Activated naive CD4-positive, alpha-beta T cell treated with anti-CD3 and anti-CD28 coated beads, Interleukin-2, amount 50 U/mL, for 24 hours (primary cell): ENCODE measurements at regions not wholly inside any gene's neighbourhood (a gene's known extent, or its start where the extent isn't known, plus 50 kb on each side); places are given as distances from the start of the nearest gene placed in this dataset.
A peak's percentile ranks its signal among the peaks of the same experiment; 100 is the strongest.

Experiments
- H3K27ac Mint-ChIP-seq: one replicate; pipeline ENCODE4 v1.8.0; 2021; ENCODE audit warnings: mild to moderate bottlenecking, mixed read lengths
- H3K27me3 Mint-ChIP-seq: one replicate; pipeline ENCODE4 v1.8.0; 2021; ENCODE audit warnings: mixed read lengths
- H3K36me3 Mint-ChIP-seq: one replicate; pipeline ENCODE4 v1.8.0; 2021; ENCODE audit warnings: mixed read lengths
- H3K4me1 Mint-ChIP-seq: one replicate; pipeline ENCODE4 v1.8.0; 2021; ENCODE audit warnings: mixed read lengths
- H3K4me3 Mint-ChIP-seq: one replicate; pipeline ENCODE4 v1.8.0; 2021; ENCODE audit warnings: mild to moderate bottlenecking, mixed read lengths
- H3K9me3 Mint-ChIP-seq: one replicate; pipeline ENCODE4 v1.8.0; 2021; ENCODE audit warnings: mixed read lengths

DNA sequence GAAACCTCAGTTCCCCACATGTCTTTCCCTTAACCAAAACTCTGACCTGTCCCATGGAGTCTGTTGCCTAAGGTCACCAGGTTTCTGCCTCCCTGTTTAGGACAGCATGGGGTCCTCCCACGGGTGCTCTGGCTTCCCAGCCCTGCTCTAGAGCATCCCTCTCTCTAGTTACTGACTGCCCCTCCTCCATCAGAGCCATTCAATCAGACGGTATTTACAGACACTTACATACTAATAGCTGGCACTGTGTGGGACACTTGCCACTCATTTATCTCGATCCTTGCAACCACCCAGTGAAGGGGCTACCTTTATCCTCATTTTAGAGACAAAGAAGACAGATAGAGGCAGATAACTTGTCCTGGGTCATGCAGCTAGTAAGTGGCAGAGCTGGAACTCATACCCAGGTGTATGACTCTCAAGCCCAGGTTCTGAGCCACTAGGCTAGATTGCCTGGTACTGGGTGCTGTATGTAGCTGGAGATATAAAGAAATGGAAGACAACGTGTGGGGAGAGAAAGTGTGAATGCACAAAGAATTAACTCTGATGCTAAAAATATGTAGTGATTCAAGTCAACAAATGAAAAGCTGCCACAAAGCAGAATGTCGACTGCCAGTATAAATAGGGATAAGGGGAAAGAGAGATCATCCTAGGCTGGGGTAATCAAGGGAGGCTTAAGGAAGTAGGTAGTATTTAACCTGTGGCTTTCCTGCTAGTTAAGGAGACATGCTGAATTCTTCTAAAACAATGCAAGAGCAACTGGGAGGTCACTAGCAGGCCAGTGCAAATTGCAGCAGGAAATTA lies 52.5 kb upstream of the PDE8B start:
- no peaks in the 10 kb centered on the region for H3K9me3 Mint-ChIP-seq
- no peaks in the 10 kb centered on the region for H3K27me3 Mint-ChIP-seq
- H3K27ac Mint-ChIP-seq, result no peak overlapping the region
- no peak overlapping the region for H3K4me3 Mint-ChIP-seq
- H3K36me3 Mint-ChIP-seq, result no peaks in the 10 kb centered on the region
- H3K4me1 Mint-ChIP-seq, result peaks cover 40% of the 10 kb centered on the region

DNA sequence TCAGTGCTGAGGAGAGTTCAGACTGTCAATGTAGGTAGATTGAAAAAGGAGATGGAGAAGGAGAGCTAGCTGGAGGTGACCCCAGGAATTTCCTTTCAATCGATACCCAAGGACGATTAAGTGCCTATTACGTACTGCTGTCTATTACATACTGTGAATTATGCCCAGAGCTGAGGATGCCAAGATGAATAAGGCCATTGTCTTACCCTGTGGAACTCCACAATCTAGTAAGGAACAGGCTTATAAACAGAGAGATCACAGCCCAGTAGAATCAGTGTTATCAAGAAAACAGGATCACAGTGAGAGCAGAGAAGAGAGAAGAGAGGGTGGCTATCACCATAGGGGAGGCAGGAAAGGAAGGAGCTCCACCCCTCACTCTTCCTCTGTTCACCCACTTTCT lies 54.1 kb upstream of the PDE8B start:
- Mint-ChIP-seq H3K9me3 (no peaks in the 10 kb centered on the region), H3K4me1 (peaks cover 40% of the 10 kb centered on the region), H3K27me3 (no peaks in the 10 kb centered on the region), H3K4me3 (no peak overlapping the region), H3K36me3 (no peaks in the 10 kb centered on the region), H3K27ac (no peak overlapping the region)

GRCh38 chr5:77155179-77155785 lies 55.2 kb upstream of the PDE8B start:
- Mint-ChIP-seq H3K27ac (no peak overlapping the region), H3K36me3 (no peaks in the 10 kb centered on the region), H3K9me3 (no peaks in the 10 kb centered on the region), H3K4me1 (peaks cover 40% of the 10 kb centered on the region), H3K27me3 (no peaks in the 10 kb centered on the region), H3K4me3 (peak overlapping the region; percentile 64)

- peaks cover 34% of the 10 kb centered on the region for H3K4me1 Mint-ChIP-seq
- no peaks in the 10 kb centered on the region for H3K9me3 Mint-ChIP-seq
- no peaks in the 10 kb centered on the region for H3K36me3 Mint-ChIP-seq
- H3K27me3 Mint-ChIP-seq, result no peaks in the 10 kb centered on the region
- H3K27ac Mint-ChIP-seq, result no peak overlapping the region
- no peak overlapping the region for H3K4me3 Mint-ChIP-seq
Measured at GRCh38 chr5:77152441-77152840, 58.0 kb upstream of the PDE8B start.

DNA sequence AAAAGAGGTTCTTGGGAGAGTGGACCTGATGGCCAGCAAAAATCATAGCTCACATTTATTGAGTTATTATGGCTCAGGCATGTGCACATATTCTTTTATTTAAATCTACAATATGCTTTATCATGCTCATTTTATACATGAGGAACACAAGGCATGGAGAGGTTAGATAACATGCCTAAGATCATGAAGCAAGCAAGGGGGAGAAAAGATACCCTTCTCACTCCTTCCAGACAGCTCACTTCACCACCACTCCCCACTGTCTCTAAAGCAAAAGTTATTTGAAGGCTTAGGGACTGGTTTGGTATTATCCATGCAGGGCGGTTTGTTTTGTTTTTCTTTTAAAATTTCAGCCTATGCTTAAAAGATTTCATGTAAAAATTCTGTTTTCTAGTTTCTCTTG lies 59.0 kb upstream of the PDE8B start:
- Mint-ChIP-seq H3K4me1 (peaks cover 29% of the 10 kb centered on the region), H3K4me3 (no peak overlapping the region), H3K27ac (no peak overlapping the region), H3K27me3 (no peaks in the 10 kb centered on the region), H3K36me3 (no peaks in the 10 kb centered on the region), H3K9me3 (no peaks in the 10 kb centered on the region)

DNA sequence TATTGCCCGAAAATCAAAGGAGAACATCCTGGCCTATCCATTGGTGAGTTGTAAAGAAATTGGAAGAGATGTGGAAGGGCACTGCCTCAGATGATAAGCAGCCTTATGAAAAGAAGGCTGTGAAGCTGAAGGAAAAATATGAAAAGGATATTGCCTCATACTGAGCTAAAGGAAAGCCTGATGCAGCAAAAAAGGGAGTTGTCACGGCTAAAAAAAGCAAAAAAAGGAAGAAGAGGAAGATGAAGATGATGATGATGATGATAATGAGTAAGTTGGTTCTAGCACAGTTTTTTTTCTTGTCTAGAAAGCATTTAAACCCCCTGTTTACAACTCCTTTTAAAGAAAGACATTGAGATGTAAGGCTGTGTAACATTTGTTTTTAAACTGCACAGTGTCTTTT lies 59.8 kb upstream of the ZBED3 start:
- H3K27ac Mint-ChIP-seq, result no peak overlapping the region
- no peaks in the 10 kb centered on the region for H3K9me3 Mint-ChIP-seq
- H3K4me1 Mint-ChIP-seq, result peaks cover 21% of the 10 kb centered on the region
- H3K4me3 Mint-ChIP-seq, result no peak overlapping the region
- H3K36me3 Mint-ChIP-seq, result no peaks in the 10 kb centered on the region
- H3K27me3 Mint-ChIP-seq, result no peaks in the 10 kb centered on the region

- no peak overlapping the region for H3K4me3 Mint-ChIP-seq
- H3K27ac Mint-ChIP-seq, result peak overlapping the region; percentile 60
- no peaks in the 10 kb centered on the region for H3K27me3 Mint-ChIP-seq
Measured at GRCh38 chr5:77145666-77146065, 58.6 kb upstream of the ZBED3 start.

DNA sequence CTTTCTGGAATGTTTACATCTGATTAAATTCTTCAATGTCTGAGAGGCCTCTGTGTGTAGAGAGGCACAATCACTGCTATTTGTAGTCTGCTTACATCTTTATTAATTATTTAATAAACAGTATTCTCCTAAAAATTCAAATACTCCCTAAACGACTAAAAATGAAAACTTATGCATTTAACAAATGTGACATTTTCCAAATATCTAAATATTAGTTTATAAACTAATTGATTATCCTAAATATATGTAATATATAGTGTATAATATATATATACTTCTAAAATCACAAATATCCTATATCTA lies 57.7 kb upstream of the ZBED3 start:
- Mint-ChIP-seq H3K4me3 (no peak overlapping the region), H3K27ac (no peak overlapping the region), H3K27me3 (no peaks in the 10 kb centered on the region), H3K4me1 (peaks cover 21% of the 10 kb centered on the region), H3K9me3 (no peaks in the 10 kb centered on the region), H3K36me3 (no peaks in the 10 kb centered on the region)

More at GRCh38 chr5:77145666-77146065, 58.6 kb upstream of the ZBED3 start:
- Mint-ChIP-seq H3K36me3 (no peaks in the 10 kb centered on the region), H3K4me1 (peaks cover 21% of the 10 kb centered on the region), H3K9me3 (no peaks in the 10 kb centered on the region)

GRCh38 chr5:77143998-77144836 lies 57.1 kb upstream of the ZBED3 start:
- Mint-ChIP-seq H3K27ac (no peak overlapping the region), H3K9me3 (no peaks in the 10 kb centered on the region), H3K36me3 (no peaks in the 10 kb centered on the region), H3K4me3 (no peak overlapping the region), H3K4me1 (peaks cover 21% of the 10 kb centered on the region), H3K27me3 (no peaks in the 10 kb centered on the region)

GRCh38 chr5:77140350-77140749 lies 53.3 kb upstream of the ZBED3 start:
- Mint-ChIP-seq H3K27me3 (no peaks in the 10 kb centered on the region), H3K27ac (no peak overlapping the region), H3K36me3 (no peaks in the 10 kb centered on the region), H3K4me1 (peaks cover 5% of the 10 kb centered on the region), H3K4me3 (no peak overlapping the region), H3K9me3 (no peaks in the 10 kb centered on the region)

- Mint-ChIP-seq H3K4me1 (no peaks in the 10 kb centered on the region), H3K36me3 (no peaks in the 10 kb centered on the region), H3K27ac (no peak overlapping the region), H3K4me3 (no peak overlapping the region), H3K9me3 (no peaks in the 10 kb centered on the region), H3K27me3 (no peaks in the 10 kb centered on the region)
Measured at GRCh38 chr5:77139001-77139400, 51.9 kb upstream of the ZBED3 start.
